Neural progenitor cell (in vitro differentiated cells): ENCODE measurements at regions not wholly inside any gene's neighbourhood (a gene's known extent, or its start where the extent isn't known, plus 50 kb on each side); places are given as distances from the start of the nearest gene placed in this dataset.

Source experiments
- CTCF ChIP-seq: fragments of 200-600 bp; sonication (generic); IDR thresholded peaks from 2 replicates; pipeline ENCODE4 v1.5.1; 2017; ENCODE audit warnings: antibody characterized with exemption, mild to moderate bottlenecking
- EZH2 ChIP-seq: fragments of 200-600 bp; sonication (generic); IDR thresholded peaks from 2 replicates; pipeline ENCODE4 v1.6.1; 2017; ENCODE audit warnings: antibody characterized with exemption, mild to moderate bottlenecking, moderate library complexity
- EZH2phosphoT487 ChIP-seq: fragments of 200-600 bp; sonication (generic); IDR thresholded peaks from 2 replicates; pipeline ENCODE4 v1.6.1; 2017; ENCODE audit warnings: antibody characterized with exemption

GRCh38 chr14:83777516-83777915 lies 1752.4 kb upstream of the FLRT2 start:
- TF ChIP-seq CTCF: no peak
- TF ChIP-seq EZH2: no peak
- no peak for TF ChIP-seq EZH2phosphoT487
